Hippocampal formation (tissue), 2 donors: ENCODE measurements at regions not wholly inside any gene's neighbourhood (a gene's known extent, or its start where the extent isn't known, plus 50 kb on each side); places are given as distances from the start of the nearest gene placed in this dataset.

Experiments used
- DNase-seq, 2 donors: peaks; one replicate each; lab custom pipeline; 2025; lab: John Stamatoyannopoulos, UW

- no peak for DNase-seq
Measured at GRCh38 chr2:14185906-14186305, 446.6 kb upstream of the LRATD1 start.

GRCh38 chr2:14188446-14188845, 444.1 kb upstream of the LRATD1 start:
- no peak for DNase-seq

- DNase-seq: no peak
Measured at GRCh38 chr2:14189929-14190328, 442.6 kb upstream of the LRATD1 start.

DNA sequence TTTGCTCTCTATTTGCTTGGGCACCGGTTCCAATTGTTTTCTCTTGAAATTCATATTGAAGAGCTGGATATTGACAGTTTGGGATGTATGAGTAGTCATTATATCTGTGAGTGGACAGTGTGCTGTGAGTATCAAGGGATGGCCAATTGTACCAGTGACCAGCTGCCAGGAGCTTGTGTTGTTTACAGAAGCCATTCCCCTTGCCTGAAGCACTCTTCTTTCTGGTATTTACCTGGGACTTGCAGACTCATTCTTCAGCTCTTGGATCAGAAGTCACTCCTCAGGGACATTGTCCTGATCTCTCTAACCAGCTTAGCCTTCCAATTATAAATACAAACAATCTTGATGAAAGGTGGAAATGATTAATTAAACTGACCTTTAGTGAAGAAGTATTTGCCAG, 438.3 kb upstream of the LRATD1 start:
- no peak for DNase-seq

DNA sequence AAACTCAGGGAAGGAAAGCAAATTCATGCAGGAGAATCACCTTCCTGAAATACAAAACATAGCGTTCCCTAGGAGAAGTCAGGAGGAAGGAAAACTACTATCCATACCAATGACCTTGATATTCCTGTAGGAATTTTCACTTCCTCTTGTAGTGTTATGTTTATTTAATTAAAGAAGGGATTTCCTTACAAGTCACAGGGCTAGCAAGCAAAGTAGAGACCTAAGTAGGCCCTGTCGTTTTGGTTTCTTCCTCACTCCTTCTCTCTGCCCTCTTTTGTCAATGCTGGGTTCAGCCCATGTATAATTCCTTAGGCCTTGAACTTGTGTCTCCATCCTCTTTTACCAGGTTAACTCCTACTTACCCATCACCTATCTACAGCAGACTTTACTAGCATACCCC, 435.2 kb upstream of the LRATD1 start:
- no peak for DNase-seq

DNA sequence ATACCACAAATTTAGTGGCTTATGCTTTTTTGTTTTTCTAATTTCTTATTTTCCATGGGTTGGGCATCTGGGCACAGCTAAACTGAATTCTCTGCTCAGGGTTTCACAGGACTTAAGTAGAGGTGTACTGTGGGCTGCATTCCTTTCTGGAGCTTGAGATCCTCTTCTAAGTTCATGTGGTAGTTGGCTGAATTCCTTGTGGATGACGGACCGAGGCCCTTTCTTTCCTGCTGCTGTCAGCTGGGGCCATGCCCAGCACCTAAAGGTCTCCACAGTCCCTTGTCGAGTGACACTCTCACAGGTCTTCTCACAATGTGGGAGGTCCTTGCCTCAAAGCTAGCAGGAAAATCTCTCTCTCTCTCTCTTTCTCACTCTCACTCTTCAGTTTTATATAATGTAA, 433.5 kb upstream of the LRATD1 start:
- DNase-seq: no peak

DNA sequence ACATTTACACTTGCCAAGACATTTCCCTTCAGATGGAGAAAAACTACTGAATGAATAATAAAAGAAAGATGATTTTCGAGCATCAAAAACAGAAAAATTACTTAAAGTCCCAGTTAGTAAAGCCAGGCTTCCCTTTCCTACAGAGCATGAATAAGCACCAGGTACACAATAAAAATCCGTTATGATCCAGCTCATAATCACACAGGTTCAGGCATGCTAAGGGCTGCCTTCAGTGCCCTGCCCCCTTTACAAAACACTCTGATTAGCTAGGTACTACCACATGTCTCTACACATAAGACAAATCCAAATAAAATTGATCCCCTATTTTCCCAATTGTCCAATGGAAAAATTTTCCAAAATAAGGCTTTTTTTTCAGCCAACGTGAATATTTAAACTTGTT, 413.2 kb upstream of the LRATD1 start:
- no peak for DNase-seq

DNA sequence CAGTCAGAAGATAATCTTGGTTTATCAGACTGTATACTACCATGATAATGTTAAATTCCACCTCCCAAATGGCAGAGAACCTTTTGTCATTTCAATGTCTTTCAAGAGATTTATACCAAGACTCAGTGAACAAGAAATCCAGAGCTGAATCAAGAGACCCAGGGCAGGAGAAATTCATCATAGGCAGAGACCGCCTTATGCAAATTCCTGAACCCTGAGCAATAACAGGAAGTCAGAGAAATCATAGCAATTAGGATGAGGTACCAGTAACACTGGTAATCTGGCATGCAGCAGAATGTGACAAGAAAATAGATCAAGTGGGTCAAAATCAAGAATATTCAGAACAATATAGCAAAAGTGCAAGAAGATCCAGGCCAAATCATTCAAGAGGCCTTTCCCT, 412.4 kb upstream of the LRATD1 start:
- no peak for DNase-seq

GRCh38 chr2:14221466-14221865, 411.1 kb upstream of the LRATD1 start:
- no peak for DNase-seq

- no peak for DNase-seq
Measured at GRCh38 chr2:14223576-14223975, 408.9 kb upstream of the LRATD1 start.

- DNase-seq: no peak
Measured at GRCh38 chr2:14231391-14231898, 401.1 kb upstream of the LRATD1 start.

DNA sequence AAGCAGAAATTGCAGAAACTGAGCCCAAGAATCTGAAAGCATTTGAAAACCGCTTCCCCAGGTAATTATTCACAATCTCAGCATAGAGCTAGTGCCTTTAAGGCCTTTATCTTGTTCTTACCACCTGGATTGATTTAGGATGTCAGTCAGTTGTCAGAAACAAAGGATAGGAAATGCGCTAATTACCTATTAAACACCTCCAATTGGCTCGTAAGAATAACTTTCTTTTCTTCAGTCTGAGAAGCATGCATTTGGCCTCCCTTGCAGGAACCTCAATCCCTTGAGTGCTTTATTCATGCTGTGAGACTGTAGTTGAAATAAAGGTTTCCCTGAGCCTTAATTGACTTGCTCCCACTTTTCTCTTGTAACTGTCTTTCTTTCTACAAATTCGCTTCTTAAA, 400.3 kb upstream of the LRATD1 start:
- DNase-seq: no peak

GRCh38 chr2:14234911-14235310, 397.6 kb upstream of the LRATD1 start:
- DNase-seq: no peak

DNA sequence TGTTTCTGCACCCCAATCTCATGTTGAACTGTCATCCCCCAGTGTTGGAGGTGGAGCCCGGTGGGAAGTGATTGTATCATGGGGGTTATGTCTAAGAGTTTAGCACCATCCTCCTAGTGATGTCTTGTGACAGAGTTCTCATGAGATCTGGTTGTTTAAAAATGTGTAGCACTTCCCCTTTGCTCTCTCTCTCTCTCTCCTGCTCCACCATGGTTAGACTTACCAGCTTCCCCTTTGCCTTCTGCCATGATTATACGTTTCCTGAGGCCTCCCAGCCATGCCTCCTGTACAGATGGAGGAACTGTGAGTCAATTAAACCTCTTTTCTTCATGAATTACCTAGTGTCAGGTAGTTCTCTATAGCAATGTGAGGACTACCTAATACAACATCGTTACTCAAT, 396.9 kb upstream of the LRATD1 start:
- DNase-seq: no peak

DNA sequence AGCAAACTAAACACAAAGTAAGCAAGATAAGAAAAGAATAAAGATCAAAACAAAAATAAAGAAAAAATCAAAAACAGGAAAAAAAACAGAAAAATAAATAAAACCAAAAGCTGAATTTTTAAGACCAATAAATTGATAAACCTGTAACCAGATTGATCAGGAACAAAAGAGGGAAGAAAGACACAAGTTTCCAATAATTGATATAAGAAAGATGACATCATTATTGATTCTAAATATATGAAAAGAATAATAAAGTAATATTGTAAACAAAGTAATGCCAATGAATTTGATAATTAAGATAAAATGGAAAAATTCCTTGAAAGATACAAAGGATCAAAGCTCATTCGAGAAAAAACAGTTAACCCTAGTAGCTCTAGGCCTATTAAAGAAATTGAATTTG, 394.6 kb upstream of the LRATD1 start:
- DNase-seq: no peak

DNA sequence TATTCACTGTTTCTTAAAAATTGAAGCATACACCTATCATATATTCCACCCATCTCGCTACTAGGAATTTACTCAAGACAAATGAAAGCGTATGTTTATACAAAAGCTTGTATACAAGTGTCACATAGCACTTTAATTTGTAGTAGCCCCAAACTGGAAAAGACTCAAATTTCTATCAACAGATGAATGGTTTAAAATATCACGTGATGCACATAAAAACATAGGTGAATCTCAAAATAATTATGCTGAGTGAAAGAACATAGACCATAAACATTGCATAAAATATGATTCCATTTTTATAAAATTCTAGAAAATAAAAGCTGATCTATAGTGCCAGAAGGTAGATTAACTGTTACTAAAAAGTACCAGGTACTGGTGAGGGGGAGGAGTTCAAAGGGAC, 392.9 kb upstream of the LRATD1 start:
- DNase-seq: no peak

DNA sequence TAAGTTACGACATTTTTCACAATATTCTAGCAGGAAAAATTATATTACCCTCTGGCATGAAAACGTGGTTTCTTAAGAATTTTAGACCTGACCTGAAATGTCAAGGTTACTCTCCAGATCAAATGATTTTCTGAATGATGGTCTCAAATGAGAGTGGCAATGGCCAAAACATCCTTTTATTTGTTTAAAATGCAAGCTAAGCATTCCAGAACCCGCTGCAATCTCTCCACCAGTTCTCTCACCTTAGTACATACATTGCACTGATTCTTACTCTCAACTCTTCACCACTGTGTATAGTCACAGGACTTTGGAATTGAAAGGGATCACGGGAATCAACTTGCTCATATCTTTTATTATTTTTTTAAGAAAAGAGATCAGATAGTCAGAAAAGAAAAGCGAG, 391.6 kb upstream of the LRATD1 start:
- DNase-seq: no peak

- DNase-seq: no peak
Measured at GRCh38 chr2:14245901-14246300, 386.6 kb upstream of the LRATD1 start.

GRCh38 chr2:14255135-14255820, 377.2 kb upstream of the LRATD1 start:
- DNase-seq: no peak

DNA sequence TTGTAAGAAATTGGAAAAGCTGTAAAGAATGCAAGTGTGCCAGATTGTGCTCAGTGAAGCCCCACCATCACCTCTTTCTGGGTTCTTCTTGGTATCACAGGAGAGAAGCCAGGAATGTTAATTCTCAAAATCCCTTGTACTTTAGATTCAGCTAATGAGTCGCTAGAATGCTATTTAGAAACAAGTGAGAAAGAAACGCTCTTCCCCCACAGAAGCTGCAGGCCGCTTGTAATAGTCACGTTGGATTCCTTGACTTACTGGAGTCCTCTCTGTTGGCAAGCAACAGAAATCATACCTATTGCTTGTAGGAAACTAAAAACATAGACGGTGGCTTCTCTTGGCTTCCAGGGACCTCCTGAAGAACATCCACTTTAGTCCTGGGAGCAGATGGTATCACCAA, 375.6 kb upstream of the LRATD1 start:
- no peak for DNase-seq

DNA sequence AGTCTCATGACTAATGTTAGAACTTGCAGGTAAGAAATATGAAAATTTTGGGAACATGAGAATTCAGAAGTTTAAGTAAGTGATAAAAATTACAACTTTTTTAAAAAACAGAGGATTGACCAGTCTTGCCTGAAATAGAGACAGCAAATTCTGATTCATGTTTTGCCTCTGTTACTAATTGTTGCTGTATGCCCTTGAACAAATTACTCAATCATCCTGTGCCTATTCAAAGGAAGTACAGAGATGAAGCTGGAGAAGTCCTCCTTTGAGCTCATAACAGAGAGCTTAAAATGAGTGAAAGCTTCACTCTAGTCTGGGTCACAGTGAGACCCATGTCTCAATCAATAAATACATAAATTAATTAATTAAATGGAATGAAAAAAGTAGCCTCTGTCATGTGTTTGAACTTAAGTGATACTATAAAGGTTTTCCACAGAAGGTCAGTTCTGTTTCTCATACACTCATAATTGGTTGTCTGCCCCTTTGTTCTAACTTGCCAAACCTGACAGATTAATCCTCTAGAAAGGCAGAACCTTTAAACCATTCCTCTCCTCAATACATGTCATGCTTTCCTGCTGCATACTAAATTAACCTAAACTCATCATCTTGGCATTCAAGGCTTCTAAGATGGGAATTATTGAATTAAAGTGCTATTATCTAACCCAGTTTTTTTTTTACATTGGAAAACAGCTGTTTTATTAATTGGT, 374.6 kb upstream of the LRATD1 start:
- DNase-seq: no peak

DNA sequence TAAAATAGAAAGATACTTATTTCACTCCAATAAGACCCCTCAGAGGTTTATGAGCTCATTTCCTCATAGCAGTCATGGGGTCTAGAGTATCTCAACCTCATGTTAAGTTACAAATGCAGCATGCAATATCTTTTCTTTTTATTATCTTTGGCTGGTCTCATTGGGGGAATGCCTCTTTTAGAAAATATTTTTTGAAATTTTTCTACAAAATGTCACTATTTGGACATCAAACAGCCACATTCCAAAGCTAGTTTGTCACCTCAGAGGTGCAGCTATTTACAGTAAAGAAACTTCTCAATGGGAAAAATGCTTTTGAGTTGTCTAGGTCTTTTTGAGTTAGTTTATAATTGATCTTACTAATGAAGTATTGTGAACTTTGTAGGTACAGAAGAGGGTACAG, 370.7 kb upstream of the LRATD1 start:
- no peak for DNase-seq

- no peak for DNase-seq
Measured at GRCh38 chr2:14263053-14263452, 369.5 kb upstream of the LRATD1 start.
